Muscle layer of duodenum (tissue), 2 donors: ENCODE measurements at regions not wholly inside any gene's neighbourhood (a gene's known extent, or its start where the extent isn't known, plus 50 kb on each side); places are given as distances from the start of the nearest gene placed in this dataset.

Experiments
- H3K27ac ChIP-seq: one replicate; pipeline ENCODE4 v1.7.0; 2013; ENCODE audit warnings: mild to moderate bottlenecking, low read length
- H3K27me3 ChIP-seq: one replicate; pipeline ENCODE4 v1.7.0; 2013; ENCODE audit warnings: low read depth, mild to moderate bottlenecking, control low read depth, low read length
- H3K36me3 ChIP-seq, 2 donors: one replicate each; pipeline ENCODE4 v1.7.0; 2013; ENCODE audit warnings: low read length in 2 of 2, control low read depth in 1 of 2, mild to moderate bottlenecking in 1 of 2; ENCODE audit not compliant: insufficient read depth in 2 of 2, control insufficient read depth in 1 of 2
- H3K4me1 ChIP-seq, 2 donors: one replicate each; pipeline ENCODE4 v1.7.0; 2013; ENCODE audit warnings: low read length in 2 of 2, mild to moderate bottlenecking in 2 of 2, control low read depth in 1 of 2, moderate library complexity in 1 of 2; ENCODE audit not compliant: insufficient read depth in 2 of 2, control insufficient read depth in 1 of 2
- H3K4me3 ChIP-seq, 2 donors: one replicate each; pipeline ENCODE4 v1.7.0; 2013; ENCODE audit warnings: low read length in 2 of 2, low read depth in 1 of 2, mild to moderate bottlenecking in 1 of 2
- H3K9me3 ChIP-seq, 2 donors: one replicate each; pipeline ENCODE4 v1.7.0; 2013; ENCODE audit warnings: low read length in 2 of 2, control low read depth in 1 of 2, mild to moderate bottlenecking in 1 of 2; ENCODE audit not compliant: control insufficient read depth in 1 of 2
- donor health status: healthy.

GRCh38 chr3:104977719-104978118 is 389.0 kb upstream of the ALCAM start:
- Histone ChIP-seq H3K4me1 (no peaks in the 10 kb centered on the region), H3K27ac (no peak overlapping the region), H3K27me3 (no peaks in the 10 kb centered on the region), H3K9me3 (peaks cover 0 to 5% of the 10 kb centered on the region in 2 donors), H3K36me3 (no peaks in the 10 kb centered on the region), H3K4me3 (no peak overlapping the region)

GRCh38 chr3:104982130-104982529 is 384.6 kb upstream of the ALCAM start:
- Histone ChIP-seq H3K4me1 (no peaks in the 10 kb centered on the region), H3K27ac (no peak overlapping the region), H3K4me3 (no peak overlapping the region), H3K27me3 (no peaks in the 10 kb centered on the region), H3K9me3 (no peaks in the 10 kb centered on the region), H3K36me3 (no peaks in the 10 kb centered on the region)

GRCh38 chr3:104987859-104988258 is 378.9 kb upstream of the ALCAM start:
- H3K9me3 ChIP-seq: no peaks in the 10 kb centered on the region
- no peaks in the 10 kb centered on the region for H3K4me1 ChIP-seq
- H3K27ac ChIP-seq: no peak overlapping the region
- H3K4me3 ChIP-seq: no peak overlapping the region
- H3K27me3 ChIP-seq: no peaks in the 10 kb centered on the region
- no peaks in the 10 kb centered on the region for H3K36me3 ChIP-seq

GRCh38 chr3:104988496-104988895 is 378.2 kb upstream of the ALCAM start:
- H3K36me3 ChIP-seq: no peaks in the 10 kb centered on the region
- H3K9me3 ChIP-seq: no peaks in the 10 kb centered on the region
- H3K4me3 ChIP-seq: no peak overlapping the region
- H3K27ac ChIP-seq: no peak overlapping the region
- no peaks in the 10 kb centered on the region for H3K27me3 ChIP-seq
- H3K4me1 ChIP-seq: no peaks in the 10 kb centered on the region

- Histone ChIP-seq H3K4me1 (no peaks in the 10 kb centered on the region), H3K4me3 (no peak overlapping the region), H3K9me3 (no peaks in the 10 kb centered on the region), H3K36me3 (no peaks in the 10 kb centered on the region), H3K27me3 (no peaks in the 10 kb centered on the region), H3K27ac (no peak overlapping the region)
Observed at GRCh38 chr3:104989878-104990277, 376.8 kb upstream of the ALCAM start.

GRCh38 chr3:104990758-104991157 is 376.0 kb upstream of the ALCAM start:
- Histone ChIP-seq H3K4me1 (no peaks in the 10 kb centered on the region), H3K27me3 (no peaks in the 10 kb centered on the region), H3K9me3 (no peaks in the 10 kb centered on the region), H3K36me3 (no peaks in the 10 kb centered on the region), H3K27ac (no peak overlapping the region), H3K4me3 (no peak overlapping the region)

GRCh38 chr3:104992676-104993075 is 374.0 kb upstream of the ALCAM start:
- Histone ChIP-seq H3K9me3 (no peaks in the 10 kb centered on the region), H3K27me3 (no peaks in the 10 kb centered on the region), H3K4me1 (no peaks in the 10 kb centered on the region), H3K4me3 (no peak overlapping the region), H3K36me3 (no peaks in the 10 kb centered on the region), H3K27ac (no peak overlapping the region)

GRCh38 chr3:105006164-105006563 is 360.5 kb upstream of the ALCAM start:
- Histone ChIP-seq H3K9me3 (peaks cover 0 to 3% of the 10 kb centered on the region in 2 donors), H3K27ac (no peak overlapping the region), H3K4me1 (no peaks in the 10 kb centered on the region), H3K36me3 (no peaks in the 10 kb centered on the region), H3K4me3 (no peak overlapping the region), H3K27me3 (no peaks in the 10 kb centered on the region)

- H3K36me3 ChIP-seq: no peaks in the 10 kb centered on the region
- H3K27me3 ChIP-seq: no peaks in the 10 kb centered on the region
- no peak overlapping the region for H3K27ac ChIP-seq
- H3K4me3 ChIP-seq: no peak overlapping the region
- H3K9me3 ChIP-seq: peaks cover 0 to 3% of the 10 kb centered on the region in 2 donors
- no peaks in the 10 kb centered on the region for H3K4me1 ChIP-seq
Observed at GRCh38 chr3:105013657-105014056, 353.1 kb upstream of the ALCAM start.

GRCh38 chr3:105014631-105015030 is 352.1 kb upstream of the ALCAM start:
- H3K9me3 ChIP-seq: peaks cover 0 to under 1% of the 10 kb centered on the region in 2 donors

GRCh38 chr3:105022813-105023212 is 343.9 kb upstream of the ALCAM start:
- Histone ChIP-seq H3K9me3 (no peaks in the 10 kb centered on the region), H3K4me3 (no peak overlapping the region), H3K27me3 (no peaks in the 10 kb centered on the region), H3K27ac (no peak overlapping the region), H3K36me3 (no peaks in the 10 kb centered on the region), H3K4me1 (no peaks in the 10 kb centered on the region)

More at GRCh38 chr3:105014631-105015030, 352.1 kb upstream of the ALCAM start:
- no peak overlapping the region for H3K27ac ChIP-seq
- no peaks in the 10 kb centered on the region for H3K4me1 ChIP-seq
- no peak overlapping the region for H3K4me3 ChIP-seq
- no peaks in the 10 kb centered on the region for H3K36me3 ChIP-seq
- no peaks in the 10 kb centered on the region for H3K27me3 ChIP-seq

GRCh38 chr3:105030211-105030610 is 336.5 kb upstream of the ALCAM start:
- no peaks in the 10 kb centered on the region for H3K4me1 ChIP-seq
- no peaks in the 10 kb centered on the region for H3K27me3 ChIP-seq
- H3K4me3 ChIP-seq: no peak overlapping the region
- H3K27ac ChIP-seq: no peak overlapping the region
- no peaks in the 10 kb centered on the region for H3K36me3 ChIP-seq
- no peaks in the 10 kb centered on the region for H3K9me3 ChIP-seq
